Panc1 (cell line): ENCODE measurements at regions not wholly inside any gene's neighbourhood (a gene's known extent, or its start where the extent isn't known, plus 50 kb on each side); places are given as distances from the start of the nearest gene placed in this dataset.

Experiments used
- POLR2AphosphoS5 ChIP-seq: IDR thresholded peaks from 2 replicates; pipeline ENCODE4 v1.6.1; 2012; ENCODE audit warnings: mild to moderate bottlenecking, low read depth, low read length, moderate library complexity
- SIN3A ChIP-seq: IDR thresholded peaks from 2 replicates; pipeline ENCODE4 v1.6.1; 2012; ENCODE audit warnings: low read depth, mild to moderate bottlenecking, low read length, moderate library complexity, borderline replicate concordance; ENCODE audit not compliant: insufficient read depth
- TCF7L2 ChIP-seq: IDR thresholded peaks from 2 replicates; pipeline ENCODE4 v1.6.1; 2011; ENCODE audit warnings: mild to moderate bottlenecking, low read depth, low read length, inconsistent platforms
- TF ChIP-seq, protein P1 (sequence below): fragments of 450-650 bp; IDR thresholded peaks from 2 replicates; pipeline ENCODE4 v1.5.1; 2017; ENCODE audit warnings: mild to moderate bottlenecking
- TF ChIP-seq, protein P2 (sequence below), 2 experiments: IDR thresholded peaks; 2 replicates each; pipeline ENCODE4 v1.6.1; 2011 to 2012; ENCODE audit warnings: low read depth in 2 of 2, control low read depth in 1 of 2, low read length in 1 of 2, mild to moderate bottlenecking in 1 of 2, moderate library complexity in 1 of 2; ENCODE audit not compliant: insufficient read depth in 1 of 2

DNA sequence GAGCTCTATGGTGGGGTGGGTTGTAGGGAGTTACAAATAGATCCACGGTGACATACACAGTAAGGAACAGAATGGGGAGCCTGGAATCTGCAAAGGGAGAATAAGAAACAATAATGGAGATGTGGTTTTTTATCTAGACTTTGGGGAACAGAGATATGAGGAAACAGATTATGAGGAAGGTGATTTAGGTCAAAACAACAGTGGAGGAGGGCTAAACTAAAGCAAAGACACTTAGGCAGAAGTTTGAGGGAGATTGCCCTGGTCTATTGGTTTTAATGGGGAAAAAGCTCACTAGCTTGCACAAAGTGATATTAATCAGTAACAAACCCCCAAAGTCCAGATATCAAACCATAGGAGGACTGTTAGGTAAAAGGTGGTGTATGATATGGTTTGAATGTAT, 144.5 kb upstream of the DYRK2 start:
- TF ChIP-seq, protein P1, sequence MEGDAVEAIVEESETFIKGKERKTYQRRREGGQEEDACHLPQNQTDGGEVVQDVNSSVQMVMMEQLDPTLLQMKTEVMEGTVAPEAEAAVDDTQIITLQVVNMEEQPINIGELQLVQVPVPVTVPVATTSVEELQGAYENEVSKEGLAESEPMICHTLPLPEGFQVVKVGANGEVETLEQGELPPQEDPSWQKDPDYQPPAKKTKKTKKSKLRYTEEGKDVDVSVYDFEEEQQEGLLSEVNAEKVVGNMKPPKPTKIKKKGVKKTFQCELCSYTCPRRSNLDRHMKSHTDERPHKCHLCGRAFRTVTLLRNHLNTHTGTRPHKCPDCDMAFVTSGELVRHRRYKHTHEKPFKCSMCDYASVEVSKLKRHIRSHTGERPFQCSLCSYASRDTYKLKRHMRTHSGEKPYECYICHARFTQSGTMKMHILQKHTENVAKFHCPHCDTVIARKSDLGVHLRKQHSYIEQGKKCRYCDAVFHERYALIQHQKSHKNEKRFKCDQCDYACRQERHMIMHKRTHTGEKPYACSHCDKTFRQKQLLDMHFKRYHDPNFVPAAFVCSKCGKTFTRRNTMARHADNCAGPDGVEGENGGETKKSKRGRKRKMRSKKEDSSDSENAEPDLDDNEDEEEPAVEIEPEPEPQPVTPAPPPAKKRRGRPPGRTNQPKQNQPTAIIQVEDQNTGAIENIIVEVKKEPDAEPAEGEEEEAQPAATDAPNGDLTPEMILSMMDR = no peak
- no peak for TF ChIP-seq SIN3A
- TF ChIP-seq, protein P2, sequence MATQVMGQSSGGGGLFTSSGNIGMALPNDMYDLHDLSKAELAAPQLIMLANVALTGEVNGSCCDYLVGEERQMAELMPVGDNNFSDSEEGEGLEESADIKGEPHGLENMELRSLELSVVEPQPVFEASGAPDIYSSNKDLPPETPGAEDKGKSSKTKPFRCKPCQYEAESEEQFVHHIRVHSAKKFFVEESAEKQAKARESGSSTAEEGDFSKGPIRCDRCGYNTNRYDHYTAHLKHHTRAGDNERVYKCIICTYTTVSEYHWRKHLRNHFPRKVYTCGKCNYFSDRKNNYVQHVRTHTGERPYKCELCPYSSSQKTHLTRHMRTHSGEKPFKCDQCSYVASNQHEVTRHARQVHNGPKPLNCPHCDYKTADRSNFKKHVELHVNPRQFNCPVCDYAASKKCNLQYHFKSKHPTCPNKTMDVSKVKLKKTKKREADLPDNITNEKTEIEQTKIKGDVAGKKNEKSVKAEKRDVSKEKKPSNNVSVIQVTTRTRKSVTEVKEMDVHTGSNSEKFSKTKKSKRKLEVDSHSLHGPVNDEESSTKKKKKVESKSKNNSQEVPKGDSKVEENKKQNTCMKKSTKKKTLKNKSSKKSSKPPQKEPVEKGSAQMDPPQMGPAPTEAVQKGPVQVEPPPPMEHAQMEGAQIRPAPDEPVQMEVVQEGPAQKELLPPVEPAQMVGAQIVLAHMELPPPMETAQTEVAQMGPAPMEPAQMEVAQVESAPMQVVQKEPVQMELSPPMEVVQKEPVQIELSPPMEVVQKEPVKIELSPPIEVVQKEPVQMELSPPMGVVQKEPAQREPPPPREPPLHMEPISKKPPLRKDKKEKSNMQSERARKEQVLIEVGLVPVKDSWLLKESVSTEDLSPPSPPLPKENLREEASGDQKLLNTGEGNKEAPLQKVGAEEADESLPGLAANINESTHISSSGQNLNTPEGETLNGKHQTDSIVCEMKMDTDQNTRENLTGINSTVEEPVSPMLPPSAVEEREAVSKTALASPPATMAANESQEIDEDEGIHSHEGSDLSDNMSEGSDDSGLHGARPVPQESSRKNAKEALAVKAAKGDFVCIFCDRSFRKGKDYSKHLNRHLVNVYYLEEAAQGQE (IDR thresholded peaks at IDR 0.05; ENCODE audit: insufficient read depth in 1 of 2, low read depth in 2 of 2, low read length in 1 of 2) = no peak
- TF ChIP-seq POLR2AphosphoS5 = no peak
- TF ChIP-seq TCF7L2 = no peak
